Cardiac fibroblast (primary cell): ENCODE measurements at regions not wholly inside any gene's neighbourhood (a gene's known extent, or its start where the extent isn't known, plus 50 kb on each side); places are given as distances from the start of the nearest gene placed in this dataset.

ENCODE experiments used
- DNase-seq, 2 donors: peaks; one replicate each; pipeline versions ENCODE4 v3.0.0 to v3.0.0-alpha.2; 2010; ENCODE audit warnings: low read depth in 2 of 2
- H3K4me3 ChIP-seq, 2 donors: replicated peaks in 1 of 2; 1 replicate in 1 of 2; 2 replicates in 1 of 2; pipeline ENCODE4 v1.5.1; 2011; ENCODE audit warnings: low read depth in 2 of 2, low read length in 2 of 2, mild to moderate bottlenecking in 2 of 2, moderate library complexity in 1 of 2
- CTCF ChIP-seq: IDR thresholded peaks from one replicate; pipeline ENCODE4 v1.5.1; 2011; ENCODE audit warnings: low read depth, mild to moderate bottlenecking, low read length, inconsistent platforms

- DNase-seq, result no peak
- no peak for TF ChIP-seq CTCF
- no peak overlapping the region for H3K4me3 ChIP-seq
These were observed 90.9 kb upstream of the SPRY1 start for GRCh38 chr4:123305736-123306135.

GRCh38 chr4:123306769-123307168, 89.8 kb upstream of the SPRY1 start:
- DNase-seq, result no peak
- TF ChIP-seq CTCF, result no peak

GRCh38 chr4:123308667-123309066, 87.9 kb upstream of the SPRY1 start:
- TF ChIP-seq CTCF, result no peak
- no peak for DNase-seq
- no peak overlapping the region for H3K4me3 ChIP-seq

More at GRCh38 chr4:123306769-123307168, 89.8 kb upstream of the SPRY1 start:
- no peak overlapping the region for H3K4me3 ChIP-seq

GRCh38 chr4:123312116-123312515, 84.5 kb upstream of the SPRY1 start:
- H3K4me3 ChIP-seq, result no peak overlapping the region
- no peak for DNase-seq
- no peak for TF ChIP-seq CTCF

GRCh38 chr4:123312951-123313592, 83.5 kb upstream of the SPRY1 start:
- H3K4me3 ChIP-seq, result no peak overlapping the region
- DNase-seq, result no peak
- TF ChIP-seq CTCF, result no peak

- no peak for DNase-seq
- H3K4me3 ChIP-seq, result no peak overlapping the region
- TF ChIP-seq CTCF, result no peak
These were observed 81.0 kb upstream of the SPRY1 start for GRCh38 chr4:123315617-123316016.

GRCh38 chr4:123317211-123317610, 79.4 kb upstream of the SPRY1 start:
- H3K4me3 ChIP-seq, result no peak overlapping the region
- no peak for DNase-seq
- TF ChIP-seq CTCF, result no peak
